Loucy (cell line): ENCODE measurements at regions not wholly inside any gene's neighbourhood (a gene's known extent, or its start where the extent isn't known, plus 50 kb on each side); places are given as distances from the start of the nearest gene placed in this dataset.

ENCODE experiments used
- CTCF ChIP-seq: fragments of 200-600 bp; sonication (generic); conservative IDR thresholded peaks from 2 replicates; pipeline ENCODE4 v1.5.1; 2014; ENCODE audit warnings: mild to moderate bottlenecking, antibody characterized with exemption, low read length
- EZH2phosphoT487 ChIP-seq: fragments of 200-600 bp; IDR thresholded peaks from 2 replicates; pipeline ENCODE4 v1.6.1; 2018; ENCODE audit warnings: antibody characterized with exemption, mild to moderate bottlenecking, moderate library complexity, borderline replicate concordance

DNA sequence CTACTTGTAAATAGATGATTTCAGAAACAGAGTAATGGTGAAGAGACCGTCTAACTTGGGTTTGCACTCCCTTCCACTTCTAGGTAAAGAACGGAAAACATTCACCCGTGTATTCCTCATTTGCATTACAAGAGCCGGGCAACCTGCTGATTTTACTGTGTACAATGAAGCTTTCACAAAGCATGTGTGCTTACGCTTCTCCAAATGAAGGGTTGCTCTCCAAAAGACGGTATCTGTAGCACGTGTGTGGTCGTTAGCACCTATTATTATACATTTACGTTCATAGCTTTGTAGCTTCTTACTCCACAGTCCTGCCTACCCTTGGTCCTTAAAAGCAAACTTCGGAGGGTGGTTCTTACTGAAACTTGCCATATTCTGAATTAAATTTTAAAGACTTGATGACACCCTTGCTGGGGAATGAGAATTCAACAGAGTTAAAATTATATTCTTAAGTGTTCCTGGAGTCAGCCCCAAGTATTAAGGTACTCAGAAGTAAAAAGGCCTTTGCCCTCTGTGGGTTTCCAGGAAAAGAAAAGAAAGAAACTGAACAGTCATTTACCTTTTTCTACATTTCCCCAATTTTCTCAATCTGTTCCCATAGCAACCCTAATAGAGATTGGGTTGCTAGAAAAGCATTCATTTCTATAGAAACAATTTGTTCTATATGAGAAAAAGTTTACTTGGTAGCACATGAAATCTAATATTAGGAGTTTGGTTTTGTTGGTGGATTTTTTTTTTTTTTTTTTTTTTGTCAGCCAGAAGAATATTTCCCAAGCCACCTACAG is 61.9 kb upstream of the KCNG1 start:
- TF ChIP-seq CTCF (no peak), EZH2phosphoT487 (no peak)
